Stomach (tissue), 4 donors: ENCODE measurements at regions not wholly inside any gene's neighbourhood (a gene's known extent, or its start where the extent isn't known, plus 50 kb on each side); places are given as distances from the start of the nearest gene placed in this dataset.

Experiments used
- EP300 ChIP-seq: sonication (generic); formaldehyde crosslinking; IDR thresholded peaks from one replicate; pipeline ENCODE4 v1.6.1; 2017; ENCODE audit warnings: antibody characterized with exemption
- POLR2A ChIP-seq, 4 donors: fragments of 450-650 bp; IDR thresholded peaks; one replicate each; pipeline ENCODE4 v1.6.1; 2016; ENCODE audit warnings: antibody characterized with exemption in 4 of 4, control low read depth in 2 of 4, mild to moderate bottlenecking in 1 of 4, moderate library complexity in 1 of 4
- POLR2AphosphoS5 ChIP-seq, 3 donors: sonication (generic); formaldehyde crosslinking; IDR thresholded peaks; one replicate each; pipeline ENCODE4 v1.6.1; 2016; ENCODE audit warnings: antibody characterized with exemption in 3 of 3
- TF ChIP-seq, protein P1 (sequence below), 7 experiments: fragments of 450-650 bp in 4 of 7; fragments of 200-600 bp in 3 of 7; sonication (generic) in 3 of 7; IDR thresholded peaks; one replicate each; pipeline ENCODE4 v1.5.1; 2016 to 2019; ENCODE audit warnings: antibody characterized with exemption in 7 of 7, control low read depth in 2 of 7, mild to moderate bottlenecking in 1 of 7

DNA sequence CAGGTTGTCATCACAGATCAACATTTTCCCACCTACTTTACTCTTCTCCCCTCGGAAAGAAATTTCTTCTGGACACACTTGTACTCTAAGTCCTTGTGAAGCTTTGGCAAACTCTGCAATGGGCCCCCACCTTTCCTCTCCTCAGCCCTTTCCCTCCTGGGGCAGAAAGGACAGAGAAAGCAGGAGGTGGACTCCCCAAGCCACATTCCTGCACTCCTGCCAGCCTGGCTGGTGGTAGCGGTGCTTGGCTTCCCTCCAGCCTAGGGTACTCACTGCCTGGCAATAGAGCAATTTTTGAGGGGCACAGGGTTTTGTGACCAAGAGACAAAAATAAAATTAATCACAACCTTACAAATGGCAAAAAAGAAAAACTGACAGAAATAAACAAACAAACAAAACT is 451.4 kb downstream of the ZSWIM6 start:
- TF ChIP-seq, protein P1, sequence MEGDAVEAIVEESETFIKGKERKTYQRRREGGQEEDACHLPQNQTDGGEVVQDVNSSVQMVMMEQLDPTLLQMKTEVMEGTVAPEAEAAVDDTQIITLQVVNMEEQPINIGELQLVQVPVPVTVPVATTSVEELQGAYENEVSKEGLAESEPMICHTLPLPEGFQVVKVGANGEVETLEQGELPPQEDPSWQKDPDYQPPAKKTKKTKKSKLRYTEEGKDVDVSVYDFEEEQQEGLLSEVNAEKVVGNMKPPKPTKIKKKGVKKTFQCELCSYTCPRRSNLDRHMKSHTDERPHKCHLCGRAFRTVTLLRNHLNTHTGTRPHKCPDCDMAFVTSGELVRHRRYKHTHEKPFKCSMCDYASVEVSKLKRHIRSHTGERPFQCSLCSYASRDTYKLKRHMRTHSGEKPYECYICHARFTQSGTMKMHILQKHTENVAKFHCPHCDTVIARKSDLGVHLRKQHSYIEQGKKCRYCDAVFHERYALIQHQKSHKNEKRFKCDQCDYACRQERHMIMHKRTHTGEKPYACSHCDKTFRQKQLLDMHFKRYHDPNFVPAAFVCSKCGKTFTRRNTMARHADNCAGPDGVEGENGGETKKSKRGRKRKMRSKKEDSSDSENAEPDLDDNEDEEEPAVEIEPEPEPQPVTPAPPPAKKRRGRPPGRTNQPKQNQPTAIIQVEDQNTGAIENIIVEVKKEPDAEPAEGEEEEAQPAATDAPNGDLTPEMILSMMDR (IDR thresholded peaks at IDR 0.05): no peak
- no peak for TF ChIP-seq POLR2A (IDR thresholded peaks at IDR 0.05)
- TF ChIP-seq EP300: no peak
- no peak for TF ChIP-seq POLR2AphosphoS5 (IDR thresholded peaks at IDR 0.05)
